VCaP (cell line): ENCODE measurements at regions not wholly inside any gene's neighbourhood (a gene's known extent, or its start where the extent isn't known, plus 50 kb on each side); places are given as distances from the start of the nearest gene placed in this dataset.

Source experiments
- H3K27ac ChIP-seq: fragments of 450-650 bp; 2 replicates; pipeline ENCODE4 v1.5.1; 2017
- TF ChIP-seq, protein P1 (sequence below): fragments of 450-650 bp; conservative IDR thresholded peaks from 2 replicates; pipeline ENCODE4 v1.5.1; 2017; ENCODE audit warnings: mild to moderate bottlenecking, moderate library complexity

DNA sequence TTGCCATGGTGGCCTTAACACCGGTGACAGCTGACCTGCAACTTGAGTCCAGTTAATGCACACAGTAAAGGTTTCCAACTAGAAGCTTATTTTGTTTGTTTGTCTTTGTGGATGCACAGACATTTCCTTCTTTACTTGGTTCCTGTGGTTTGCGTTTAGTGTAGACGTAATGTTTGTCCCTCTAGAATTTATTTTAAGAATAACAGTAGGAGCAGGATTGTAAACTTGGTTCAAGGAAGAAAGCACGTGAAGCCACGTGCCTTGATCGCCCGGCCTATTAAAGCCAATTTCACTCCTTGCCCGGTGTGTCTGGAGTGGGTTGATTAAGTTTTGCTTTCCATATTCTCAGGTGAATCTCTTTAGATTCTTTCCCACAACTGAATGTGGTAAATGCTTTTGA, 263.2 kb upstream of the C2CD4B start:
- peak overlapping the region; percentile 68; the same call in 1 of the 2 replicates for H3K27ac ChIP-seq
- TF ChIP-seq, protein P1, sequence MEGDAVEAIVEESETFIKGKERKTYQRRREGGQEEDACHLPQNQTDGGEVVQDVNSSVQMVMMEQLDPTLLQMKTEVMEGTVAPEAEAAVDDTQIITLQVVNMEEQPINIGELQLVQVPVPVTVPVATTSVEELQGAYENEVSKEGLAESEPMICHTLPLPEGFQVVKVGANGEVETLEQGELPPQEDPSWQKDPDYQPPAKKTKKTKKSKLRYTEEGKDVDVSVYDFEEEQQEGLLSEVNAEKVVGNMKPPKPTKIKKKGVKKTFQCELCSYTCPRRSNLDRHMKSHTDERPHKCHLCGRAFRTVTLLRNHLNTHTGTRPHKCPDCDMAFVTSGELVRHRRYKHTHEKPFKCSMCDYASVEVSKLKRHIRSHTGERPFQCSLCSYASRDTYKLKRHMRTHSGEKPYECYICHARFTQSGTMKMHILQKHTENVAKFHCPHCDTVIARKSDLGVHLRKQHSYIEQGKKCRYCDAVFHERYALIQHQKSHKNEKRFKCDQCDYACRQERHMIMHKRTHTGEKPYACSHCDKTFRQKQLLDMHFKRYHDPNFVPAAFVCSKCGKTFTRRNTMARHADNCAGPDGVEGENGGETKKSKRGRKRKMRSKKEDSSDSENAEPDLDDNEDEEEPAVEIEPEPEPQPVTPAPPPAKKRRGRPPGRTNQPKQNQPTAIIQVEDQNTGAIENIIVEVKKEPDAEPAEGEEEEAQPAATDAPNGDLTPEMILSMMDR, result no peak

DNA sequence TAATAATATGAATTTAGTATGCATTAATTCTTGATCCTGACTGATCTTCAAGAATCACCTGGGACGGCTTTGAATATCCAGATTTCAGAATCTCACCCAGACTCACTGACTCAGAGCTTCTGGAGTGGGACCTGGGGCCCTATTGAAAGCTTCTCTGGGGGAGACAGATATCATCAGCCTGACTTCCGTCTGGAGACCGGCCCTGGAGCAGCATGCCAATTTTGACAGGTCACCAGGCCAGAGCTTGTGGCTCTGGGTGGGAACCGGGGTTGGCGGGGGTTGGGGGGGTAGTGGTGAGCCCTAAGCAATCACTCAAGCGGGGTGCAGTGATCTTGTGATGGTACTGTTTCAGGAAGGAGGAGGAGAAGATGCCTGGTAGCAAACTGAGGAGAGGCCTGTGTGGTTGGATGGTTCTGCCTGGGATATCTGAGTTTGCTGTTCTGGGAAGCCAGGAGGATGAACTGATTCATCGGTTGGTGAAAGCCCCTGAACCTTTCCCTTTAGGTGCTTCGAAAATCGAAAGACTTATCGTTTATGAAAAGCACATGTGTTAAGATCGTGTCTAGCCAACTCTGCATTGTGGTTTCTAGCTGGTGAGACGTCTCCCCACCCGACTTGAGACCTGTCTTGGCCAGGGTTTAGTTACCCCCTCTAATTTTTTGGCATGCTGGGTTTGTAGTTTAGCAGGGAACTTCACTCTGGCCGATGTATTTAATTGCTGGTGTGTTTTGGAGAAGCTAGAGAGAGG, 263.9 kb upstream of the C2CD4B start:
- TF ChIP-seq, protein P1, result no peak
- H3K27ac ChIP-seq, result peak overlapping the region; percentile 68; the same call in 1 of the 2 replicates

DNA sequence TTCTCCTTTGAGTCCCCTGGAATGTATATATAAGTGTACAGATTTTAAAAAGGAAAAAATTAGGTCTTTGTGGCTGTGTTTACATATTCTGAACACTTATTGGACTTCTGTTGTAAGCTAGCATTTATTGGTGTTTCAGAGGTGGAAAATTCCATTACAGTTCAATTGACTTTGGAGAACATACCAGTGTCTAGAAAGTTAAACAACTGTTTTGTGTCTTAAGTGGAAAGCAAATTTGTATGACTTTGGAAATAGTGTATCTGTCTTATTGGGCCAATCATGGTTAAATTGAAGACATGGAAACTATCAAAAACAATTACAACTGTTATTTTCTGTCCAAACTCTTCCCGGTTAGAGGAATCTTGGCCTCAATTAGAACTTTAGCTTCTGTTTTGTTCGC, 265.0 kb upstream of the C2CD4B start:
- peak overlapping the region; percentile 68 for H3K27ac ChIP-seq
- TF ChIP-seq, protein P1, result no peak

DNA sequence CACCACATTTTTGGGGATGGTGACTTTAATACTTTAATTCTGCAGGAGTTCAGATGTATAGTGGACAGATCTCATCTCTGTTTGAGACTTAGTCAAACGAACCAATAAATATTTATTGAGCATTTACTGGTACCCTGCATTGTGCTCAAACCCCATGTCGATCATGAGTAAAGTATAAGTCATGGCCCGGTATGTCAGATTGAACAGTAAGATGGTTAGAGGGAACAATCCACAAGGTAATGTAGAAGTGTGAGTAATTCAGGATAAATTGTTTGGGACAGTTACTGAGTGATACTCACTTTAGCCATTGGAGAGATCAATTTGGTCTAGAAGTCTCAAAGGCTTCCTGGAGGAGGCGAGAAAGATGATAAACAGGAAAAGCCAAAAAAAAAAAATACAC, 265.5 kb upstream of the C2CD4B start:
- peak overlapping the region; percentile 68 for H3K27ac ChIP-seq
- TF ChIP-seq, protein P1, result no peak

DNA sequence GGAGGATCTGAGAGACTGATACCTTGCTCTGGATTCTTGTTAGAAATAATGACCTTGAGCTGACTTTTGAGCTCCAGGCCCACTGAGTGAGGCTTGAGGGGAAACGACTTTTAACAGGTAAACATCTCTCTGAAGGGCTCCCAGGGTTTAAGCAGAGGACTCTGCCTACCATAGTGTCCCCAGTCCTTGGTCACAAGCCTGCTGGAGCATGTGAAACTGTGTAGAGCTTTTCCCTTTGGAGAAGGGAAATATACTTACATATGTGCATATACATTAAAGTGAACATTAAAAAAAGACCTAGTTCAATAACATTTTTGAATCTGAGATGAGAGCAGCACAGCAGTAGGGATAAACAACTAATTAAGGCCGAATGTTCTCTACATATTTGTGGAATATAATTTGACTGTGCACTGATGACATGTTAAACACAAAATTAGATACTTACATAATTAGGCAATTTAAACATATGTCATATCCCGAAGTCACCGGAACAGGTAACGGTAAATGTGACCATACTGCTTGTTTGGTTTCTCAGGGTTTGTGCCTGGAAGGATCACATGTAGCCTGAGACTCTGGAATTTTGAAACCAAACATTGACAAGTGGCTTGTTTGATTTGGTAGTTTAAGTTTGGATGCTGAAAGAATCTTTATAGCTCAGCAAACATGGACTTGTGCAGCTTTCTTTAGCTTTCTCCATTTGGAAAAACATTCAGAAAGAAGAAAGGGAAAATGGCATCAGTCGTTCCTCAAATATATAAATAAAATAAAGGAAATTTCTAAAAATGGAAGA, 266.1 kb upstream of the C2CD4B start:
- TF ChIP-seq, protein P1, result no peak
- H3K27ac ChIP-seq, result peak overlapping the region; percentile 68

DNA sequence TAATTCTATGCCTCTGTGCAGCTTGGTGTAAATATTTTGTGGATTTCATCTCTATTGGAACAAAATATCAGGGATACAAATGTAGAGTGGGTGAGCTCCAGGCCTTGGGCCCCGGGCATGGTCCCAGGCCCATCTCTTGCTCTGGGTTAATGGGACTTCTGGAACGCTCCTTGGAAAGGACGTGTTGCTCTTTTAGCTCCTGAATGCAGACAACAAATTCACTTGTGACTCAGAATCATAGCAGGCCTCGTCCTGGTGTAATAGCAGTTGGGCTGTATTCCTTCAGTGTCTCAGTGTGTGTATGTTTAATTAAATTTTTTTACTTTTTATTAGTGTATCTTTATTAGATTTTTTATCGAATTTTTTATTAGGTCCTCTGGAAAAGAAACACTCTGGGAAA, 266.7 kb upstream of the C2CD4B start:
- TF ChIP-seq, protein P1, result no peak
- H3K27ac ChIP-seq, result peak overlapping the region; percentile 68

DNA sequence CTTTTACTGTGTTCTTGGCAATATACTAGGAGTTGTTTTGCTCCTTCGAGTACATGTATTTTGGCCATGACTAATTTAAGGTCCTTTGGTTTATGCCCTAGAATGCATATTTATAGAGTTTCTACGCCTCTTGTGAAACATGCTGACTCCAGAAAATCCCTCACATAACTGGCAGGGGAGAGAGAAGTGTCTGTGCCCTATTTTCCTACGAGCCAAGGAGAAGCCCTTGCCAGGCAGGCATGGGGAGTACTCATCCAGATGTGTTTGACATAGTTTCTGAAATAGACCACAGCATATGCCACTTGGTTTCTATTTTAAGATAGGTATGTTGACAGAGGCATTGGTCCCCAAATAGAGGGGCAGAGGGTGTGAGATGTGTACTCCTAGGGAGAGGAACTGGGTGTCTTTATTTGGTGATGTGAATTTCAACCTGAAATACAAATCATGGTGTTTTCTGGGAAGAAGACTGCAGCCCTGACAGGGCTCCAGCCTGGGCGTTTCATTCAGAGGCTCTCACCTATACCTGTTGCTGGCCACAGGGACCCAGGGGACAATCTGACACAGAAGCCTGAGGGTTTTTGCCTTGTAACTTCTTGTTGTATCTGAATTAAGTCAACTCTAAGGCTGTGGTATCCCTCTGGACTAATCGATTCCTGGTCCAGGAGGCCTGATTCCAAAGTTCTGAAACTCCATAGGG, 267.8 kb upstream of the C2CD4B start:
- TF ChIP-seq, protein P1, result no peak
- peak overlapping the region; percentile 68 for H3K27ac ChIP-seq
